D341Med (cell line): ENCODE measurements at regions not wholly inside any gene's neighbourhood (a gene's known extent, or its start where the extent isn't known, plus 50 kb on each side); places are given as distances from the start of the nearest gene placed in this dataset.
"Not testable (repeated sequence)": the region's sequence is repeated elsewhere in the genome, so short reads cannot be mapped to it uniquely, and the experiment has no call there.

Source experiments
- DNase-seq: peaks from one replicate; pipeline ENCODE4 v3.0.0; 2012; ENCODE audit warnings: low spot score

DNA sequence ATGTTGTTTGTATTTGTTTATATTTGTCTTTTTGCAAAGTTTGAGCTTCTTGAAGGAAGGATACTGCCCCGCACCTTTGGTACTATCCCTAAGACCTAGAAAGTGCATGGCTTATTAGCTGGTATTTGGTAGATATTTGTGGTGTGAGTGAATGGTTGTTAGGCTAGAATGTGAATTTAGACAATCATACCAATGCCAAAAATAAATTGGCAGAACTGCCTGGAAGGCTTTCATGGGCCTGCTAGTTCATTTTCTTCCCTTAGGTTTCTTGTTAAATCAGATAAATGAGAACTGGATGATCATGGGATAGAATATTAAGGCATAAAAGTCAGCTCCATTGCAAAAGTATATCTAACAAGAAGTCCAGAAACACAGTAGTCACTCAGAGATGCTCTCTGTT, 147.5 kb upstream of the TSLP start:
- no peak for DNase-seq

- DNase-seq = no peak
These were observed 146.1 kb upstream of the TSLP start for GRCh38 chr5:110925398-110925797.

DNA sequence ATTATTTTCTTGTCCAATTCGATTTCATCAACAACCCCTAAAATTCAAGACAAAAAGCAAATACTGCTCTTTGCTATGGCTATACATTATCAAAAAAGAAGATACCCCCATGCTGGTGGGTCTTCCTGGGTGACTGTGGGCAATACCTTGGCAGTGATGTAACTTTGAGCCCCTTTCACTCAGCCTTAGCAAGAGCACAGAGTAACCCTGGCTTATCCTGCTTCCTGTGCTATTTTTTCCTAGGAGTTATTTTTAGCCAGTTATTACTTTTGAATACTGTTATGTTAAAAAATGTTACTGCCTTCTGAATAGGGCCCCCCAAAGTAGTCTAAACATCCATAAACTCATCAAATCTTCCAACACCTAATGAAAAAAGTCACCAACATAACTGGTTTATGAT, 145.6 kb upstream of the TSLP start:
- DNase-seq = no peak

DNA sequence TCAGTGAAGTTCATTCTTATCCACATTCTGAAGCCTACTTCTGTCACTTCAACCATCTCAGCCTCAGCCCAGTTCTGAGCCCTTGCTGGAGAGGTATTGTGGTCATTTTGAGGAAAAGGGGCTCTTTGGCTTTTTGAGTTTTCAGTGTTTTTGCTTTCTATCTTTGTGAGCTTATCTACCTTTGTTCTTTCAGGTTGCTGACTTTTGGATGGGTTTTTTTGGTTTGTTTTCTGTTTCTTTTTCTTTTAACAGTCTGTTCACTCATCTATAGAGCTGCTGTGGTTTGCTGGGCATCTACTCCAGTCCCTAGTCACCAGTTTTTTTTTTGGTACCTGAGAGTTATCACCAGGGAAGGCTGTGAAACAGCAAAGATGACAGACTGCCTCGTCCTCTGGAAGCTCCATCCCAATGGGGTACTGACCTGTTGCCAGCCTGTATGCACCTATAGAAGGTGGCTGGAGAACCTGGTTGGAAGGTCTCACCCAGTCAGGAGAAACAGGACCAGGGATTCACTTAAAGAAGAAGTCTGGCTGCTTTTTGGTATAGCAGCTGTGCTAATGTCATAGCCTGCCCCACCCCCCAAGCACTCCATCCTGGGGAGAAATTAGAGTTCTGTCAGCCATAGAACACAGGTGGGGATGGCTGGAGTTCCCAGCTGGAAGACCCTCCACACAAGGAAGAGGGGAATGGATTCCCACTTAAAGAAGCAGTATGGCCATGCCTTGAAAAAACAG, 138.6 kb upstream of the TSLP start:
- no peak for DNase-seq

DNA sequence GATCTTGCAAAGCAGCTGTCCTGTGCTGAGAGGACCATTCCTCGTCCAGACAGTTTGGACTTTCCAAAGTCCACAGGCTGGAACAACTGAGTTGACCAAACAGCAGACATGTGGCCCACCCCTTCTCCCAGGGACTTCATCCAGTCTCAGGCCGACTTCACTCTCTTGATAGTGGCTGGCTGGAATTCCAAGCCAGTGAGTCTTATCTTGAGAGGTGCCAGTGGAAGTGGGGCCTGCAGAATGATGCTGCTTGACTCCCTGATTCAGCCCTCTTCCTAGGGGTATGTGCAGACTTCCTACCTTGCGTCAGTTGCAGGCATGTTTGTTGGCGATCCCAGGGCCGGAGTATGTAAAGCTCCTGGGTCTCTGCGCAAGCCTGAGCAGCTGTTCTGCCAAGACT, 131.4 kb upstream of the TSLP start:
- no peak for DNase-seq

GRCh38 chr5:110945874-110946436, 125.6 kb upstream of the TSLP start:
- DNase-seq = no peak

GRCh38 chr5:110951373-110951791, 120.1 kb upstream of the TSLP start:
- no peak for DNase-seq

GRCh38 chr5:110956280-110956912, 115.1 kb upstream of the TSLP start:
- DNase-seq = no peak

DNA sequence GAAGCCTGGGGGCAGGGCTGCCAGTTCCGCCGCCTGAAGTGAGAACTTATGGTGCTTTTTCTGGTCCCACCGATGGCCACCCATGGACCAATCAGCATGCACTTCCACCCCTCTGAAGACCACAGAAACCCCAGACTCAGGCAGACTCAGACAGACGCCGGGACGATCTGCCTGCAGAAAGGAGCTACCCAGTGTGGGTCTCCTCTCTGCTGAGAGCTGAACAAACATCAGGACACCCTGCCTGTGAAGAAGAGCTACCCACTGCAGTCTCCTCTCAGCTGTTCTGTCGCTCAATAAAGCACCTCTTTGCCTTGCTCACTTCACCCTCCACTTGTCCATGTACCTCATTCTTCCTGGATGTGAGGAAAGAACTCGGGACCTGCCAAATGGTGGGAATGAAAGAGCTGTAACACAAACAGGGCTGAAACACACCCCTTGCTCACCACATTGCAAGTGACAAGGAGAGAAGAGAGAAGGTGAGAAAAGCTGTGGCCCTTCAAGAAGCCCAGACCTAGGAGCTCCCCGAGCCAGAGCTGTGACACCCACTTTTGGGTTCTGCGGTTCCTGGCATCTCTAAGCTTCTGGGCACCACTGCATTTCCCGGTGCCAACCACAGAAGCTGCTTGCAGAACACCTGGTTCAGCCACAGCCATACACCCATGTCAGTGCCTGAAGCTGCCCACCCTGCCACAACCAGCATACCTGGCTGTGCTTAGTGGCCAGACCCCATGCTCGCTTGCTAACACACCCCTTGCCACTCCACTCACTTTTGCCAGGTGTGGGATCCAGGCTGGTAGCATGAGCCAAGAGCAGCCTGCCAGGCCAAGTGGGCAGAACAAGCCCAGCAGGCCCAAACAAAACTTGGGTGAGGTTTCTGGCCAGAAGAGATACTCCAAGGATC, 114.3 kb upstream of the TSLP start:
- DNase-seq = no peak

DNA sequence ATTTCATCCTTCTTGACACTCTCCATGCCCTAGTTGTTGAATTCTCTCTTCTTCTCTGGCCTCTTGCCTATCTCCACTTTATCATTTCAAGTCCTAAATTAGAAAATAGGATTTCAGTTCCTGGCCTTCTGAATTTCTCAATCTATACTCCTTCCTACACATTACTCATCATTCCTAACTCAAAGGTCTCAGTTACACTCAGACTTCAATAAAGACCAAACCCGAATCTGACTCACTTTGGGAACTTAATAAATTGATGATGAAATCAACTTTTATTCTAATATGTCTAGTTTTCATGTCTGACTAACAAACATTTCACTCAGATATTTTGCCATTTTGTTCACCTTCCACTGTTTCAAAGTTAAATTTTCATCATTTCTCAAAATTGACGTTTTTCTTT, 113.6 kb upstream of the TSLP start:
- no peak for DNase-seq

DNA sequence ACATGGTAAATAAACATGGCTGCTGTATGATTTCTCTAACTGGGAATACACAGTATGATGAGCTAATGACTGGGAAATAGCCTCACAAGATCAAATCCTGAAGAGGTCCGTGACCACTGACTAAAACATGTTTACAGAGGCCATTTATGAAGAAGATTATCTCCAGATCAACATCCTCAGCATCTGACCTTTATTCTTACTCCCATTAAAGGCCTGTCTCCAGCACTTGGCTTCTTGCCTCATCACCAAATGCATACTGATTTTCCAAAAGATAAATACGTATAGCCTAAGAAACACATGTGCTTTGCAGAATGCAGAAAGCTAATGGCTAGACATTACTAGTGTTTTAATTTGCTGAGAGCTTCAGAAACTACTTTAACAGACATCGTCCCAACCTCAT, 108.0 kb upstream of the TSLP start:
- DNase-seq = no peak

GRCh38 chr5:110965773-110966581, 105.5 kb upstream of the TSLP start:
- DNase-seq = no peak

DNA sequence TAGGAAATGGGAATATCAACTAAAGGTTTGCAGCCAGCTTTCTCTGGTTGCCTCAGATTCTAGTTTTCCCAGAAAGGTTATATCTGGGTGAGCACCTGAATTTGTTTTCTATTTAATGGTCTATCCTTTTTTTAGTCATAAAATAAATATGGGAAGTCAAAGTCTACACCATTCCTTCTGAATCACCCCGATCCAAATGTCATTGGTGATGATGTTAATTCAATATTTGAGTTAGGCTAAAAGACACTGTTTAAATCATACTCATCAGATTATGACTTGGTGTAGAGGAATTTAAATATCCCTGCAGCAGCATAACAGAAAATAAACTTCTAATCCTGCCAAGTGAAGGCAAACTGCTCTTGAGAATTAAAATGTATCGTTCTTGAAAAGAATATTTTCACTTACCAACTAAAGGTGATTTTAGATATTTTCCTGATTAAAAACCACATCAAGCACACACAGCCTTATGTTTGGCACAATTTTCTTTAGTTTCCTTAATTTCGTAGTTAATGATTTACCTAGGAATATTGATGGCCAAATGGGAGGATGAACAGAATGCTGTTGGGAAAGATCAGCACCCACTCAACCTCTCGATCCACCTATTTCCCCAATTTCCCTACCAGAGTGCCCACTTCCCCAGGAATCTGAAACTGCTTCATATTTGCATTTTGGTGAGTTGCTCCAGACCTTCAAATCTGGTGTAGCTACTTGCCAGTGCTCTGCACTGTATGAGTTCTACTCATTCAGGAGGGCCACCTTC, 103.1 kb upstream of the TSLP start:
- no peak for DNase-seq

DNA sequence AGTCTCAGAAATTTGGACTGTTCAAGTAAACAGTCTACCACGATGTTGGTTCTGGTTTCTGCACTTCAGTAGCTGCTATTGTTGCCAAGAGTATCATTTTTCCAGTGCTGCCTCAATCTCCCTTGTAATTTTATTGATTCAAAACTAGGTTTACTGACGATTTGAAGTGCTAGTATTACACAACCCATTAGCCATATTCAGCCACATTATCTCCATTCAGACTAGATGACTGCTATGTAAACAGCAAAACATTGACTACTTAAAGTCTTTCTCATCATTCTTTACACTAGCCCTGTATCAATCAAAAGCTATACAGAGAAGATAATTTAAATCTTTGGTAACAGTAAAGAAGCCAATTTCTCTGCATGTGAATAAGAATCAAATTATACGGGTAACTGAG, 102.0 kb upstream of the TSLP start:
- DNase-seq = no peak

GRCh38 chr5:110973510-110973909, 98.0 kb upstream of the TSLP start:
- DNase-seq = no peak

GRCh38 chr5:110977915-110978314, 93.6 kb upstream of the TSLP start:
- no peak for DNase-seq

- not testable (repeated sequence) for DNase-seq
These were observed 85.6 kb upstream of the TSLP start for GRCh38 chr5:110985882-110986281.

GRCh38 chr5:110987573-110987972, 83.9 kb upstream of the TSLP start:
- not testable (repeated sequence) for DNase-seq

- DNase-seq = no peak
These were observed 74.8 kb upstream of the TSLP start for GRCh38 chr5:110996742-110997141.

GRCh38 chr5:111002036-111002435, 69.5 kb upstream of the TSLP start:
- DNase-seq = no peak

- DNase-seq = no peak
These were observed 67.9 kb upstream of the TSLP start for GRCh38 chr5:111003623-111004022.
